B cell (primary cell): ENCODE measurements at regions not wholly inside any gene's neighbourhood (a gene's known extent, or its start where the extent isn't known, plus 50 kb on each side); places are given as distances from the start of the nearest gene placed in this dataset.

Experiments used
- ATAC-seq: fragments of 200-7000 bp; cut with Tn5 transposase; one replicate; pipeline ENCODE4 v1.10.0; 2021; ENCODE audit warnings: low read depth, mild to moderate bottlenecking, moderate number of reproducible peaks, moderate library complexity
- CTCF ChIA-PET: fragments of 350-600 bp; sonication (Branson Sonifier 250); formaldehyde crosslinking; loops from one replicate; lab custom pipeline; 2021; ENCODE audit warnings: antibody characterized with exemption, inconsistent platforms; lab: Charles Lee
- POLR2A ChIA-PET: fragments of 350-600 bp; sonication (Branson Sonifier 250); formaldehyde crosslinking; loops from one replicate; lab custom pipeline; 2021; ENCODE audit warnings: antibody characterized with exemption; lab: Charles Lee
- DNase-seq: peaks from one replicate; pipeline ENCODE4 v3.0.0; 2013
- H2AFZ ChIP-seq: 2 replicates; pipeline ENCODE4 v1.6.1; 2012; ENCODE audit warnings: mild to moderate bottlenecking, low read depth, low read length; ENCODE audit not compliant: insufficient read depth, poor library complexity, severe bottlenecking
- H3K27ac ChIP-seq, 2 donors: 1 replicate in 1 of 2; 2 replicates in 1 of 2; pipeline ENCODE4 v1.5.1; 2012 to 2013; ENCODE audit warnings: low read length in 2 of 2, mild to moderate bottlenecking in 2 of 2, moderate library complexity in 1 of 2
- H3K27me3 ChIP-seq, 4 experiments: fragments of 200-600 bp in 1 of 4; sonication (generic) in 1 of 4; replicated peaks in 1 of 4; 1 replicate in 2 of 4; 2 replicates in 2 of 4; pipeline versions ENCODE4 v1.6.1 to v1.7.0; 2013 to 2016; ENCODE audit warnings: low read length in 3 of 4, mild to moderate bottlenecking in 2 of 4, mixed read lengths in 1 of 4, moderate library complexity in 1 of 4; ENCODE audit not compliant: insufficient read depth in 4 of 4, control insufficient read depth in 3 of 4; ENCODE audit errors: control extremely low read depth in 1 of 4
- H3K36me3 ChIP-seq, 2 experiments: replicated peaks in 1 of 2; 1 replicate in 1 of 2; 2 replicates in 1 of 2; pipeline versions ENCODE4 v1.6.1 to v1.7.1; 2013; ENCODE audit warnings: low read length in 1 of 2; ENCODE audit not compliant: insufficient read depth in 2 of 2, control insufficient read depth in 1 of 2; ENCODE audit errors: control extremely low read depth in 1 of 2, extremely low read depth in 1 of 2
- H3K4me1 ChIP-seq, 2 donors: fragments of 200-600 bp in 1 of 2; sonication (generic) in 1 of 2; 1 replicate in 1 of 2; 2 replicates in 1 of 2; pipeline versions ENCODE4 v1.5.1 to v1.6.1; 2013 to 2017; ENCODE audit warnings: low read length in 2 of 2; ENCODE audit not compliant: control insufficient read depth in 2 of 2, insufficient read depth in 2 of 2
- H3K4me2 ChIP-seq: replicated peaks from 2 replicates; pipeline ENCODE3; 2012; ENCODE audit warnings: mild to moderate bottlenecking, low read depth, low read length; ENCODE audit not compliant: poor library complexity, severe bottlenecking
- H3K4me3 ChIP-seq, 5 experiments: fragments of 200-600 bp in 1 of 5; sonication (generic) in 1 of 5; 1 replicate in 3 of 5; 2 replicates in 2 of 5; pipeline versions ENCODE4 v1.5.1 to v1.7.0; 2011 to 2016; ENCODE audit warnings: low read length in 4 of 5, mild to moderate bottlenecking in 4 of 5, low read depth in 2 of 5, control low read depth in 1 of 5, moderate library complexity in 1 of 5; ENCODE audit not compliant: insufficient read depth in 1 of 5; ENCODE audit errors: control extremely low read depth in 1 of 5, extremely low read depth in 1 of 5
- H3K79me2 ChIP-seq: fragments of 200-600 bp; sonication (generic); one replicate; pipeline ENCODE4 v1.6.0; 2016; ENCODE audit warnings: low read length; ENCODE audit not compliant: control insufficient read depth, insufficient read depth
- H3K9ac ChIP-seq: fragments of 200-600 bp; sonication (generic); 2 replicates; pipeline ENCODE4 v1.6.1; 2017; ENCODE audit warnings: mild to moderate bottlenecking, low read length, moderate library complexity
- H3K9me3 ChIP-seq, 3 donors: one replicate each; pipeline versions ENCODE4 v1.6.1 to v1.7.1; 2013; ENCODE audit warnings: low read length in 2 of 3; ENCODE audit not compliant: control insufficient read depth in 2 of 3, insufficient read depth in 1 of 3; ENCODE audit errors: control extremely low read depth in 1 of 3
- H4K20me1 ChIP-seq: 2 replicates; pipeline ENCODE4 v1.6.0; 2012; ENCODE audit warnings: mild to moderate bottlenecking, low read length; ENCODE audit not compliant: insufficient read depth, control insufficient read depth, poor library complexity, severe bottlenecking
- H3K27ac Mint-ChIP-seq: one replicate; pipeline ENCODE4 v1.8.0; 2021; ENCODE audit warnings: mixed read lengths
- H3K27me3 Mint-ChIP-seq: one replicate; pipeline ENCODE4 v1.8.0; 2021; ENCODE audit warnings: mixed read lengths
- H3K4me1 Mint-ChIP-seq: one replicate; pipeline ENCODE4 v1.8.0; 2021; ENCODE audit warnings: mixed read lengths
- H3K4me3 Mint-ChIP-seq: one replicate; pipeline ENCODE4 v1.8.0; 2021; ENCODE audit warnings: mixed read lengths
- H3K9me3 Mint-ChIP-seq: one replicate; pipeline ENCODE4 v1.8.0; 2022; ENCODE audit warnings: mixed read lengths; ENCODE audit not compliant: insufficient read depth
- EZH2 ChIP-seq: IDR thresholded peaks from 2 replicates; pipeline ENCODE4 v1.6.1; 2012; ENCODE audit warnings: borderline replicate concordance, low read depth, mild to moderate bottlenecking, moderate library complexity, low read length; ENCODE audit not compliant: insufficient read depth, poor library complexity, severe bottlenecking
- WGBS: methylation state at CpG from one replicate; pipeline ENCODE4 v1.1.5; 2013; ENCODE audit warnings: missing lambda C conversion rate; ENCODE audit not compliant: insufficient coverage; 5-methylcytosine and 5-hydroxymethylcytosine counted together
- intact Hi-C: fragments of 100-400 bp; cut with micrococcal nuclease; formaldehyde crosslinking; loops from one replicate; pipeline ENCODE4 v1.10.0; 2022
- TF ChIP-seq, protein P1 (sequence below): fragments of 200-600 bp; IDR thresholded peaks from one replicate; pipeline ENCODE4 v1.8.0; 2022; ENCODE audit warnings: antibody characterized with exemption, mild to moderate bottlenecking

DNA sequence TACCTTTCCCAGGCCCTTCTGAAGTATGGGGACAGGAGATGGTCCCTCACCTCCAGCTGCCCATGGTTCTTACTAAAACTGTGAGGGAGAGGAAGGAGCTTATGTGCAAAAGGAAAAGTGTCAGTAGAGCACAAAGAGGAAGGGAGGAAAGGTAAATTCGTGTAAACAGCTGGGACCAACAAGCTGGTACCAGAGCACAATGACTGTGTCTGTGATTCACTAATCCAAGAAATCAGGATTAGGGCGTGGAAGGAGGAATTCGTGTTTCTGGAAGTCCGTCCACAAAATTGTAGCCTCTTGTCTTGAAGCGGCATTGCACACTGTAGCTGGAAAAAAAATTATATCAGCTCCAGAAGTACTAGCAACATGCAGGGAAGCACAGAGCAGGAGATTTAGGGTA, 129.0 kb upstream of the RREB1 start:
- TF ChIP-seq, protein P1, sequence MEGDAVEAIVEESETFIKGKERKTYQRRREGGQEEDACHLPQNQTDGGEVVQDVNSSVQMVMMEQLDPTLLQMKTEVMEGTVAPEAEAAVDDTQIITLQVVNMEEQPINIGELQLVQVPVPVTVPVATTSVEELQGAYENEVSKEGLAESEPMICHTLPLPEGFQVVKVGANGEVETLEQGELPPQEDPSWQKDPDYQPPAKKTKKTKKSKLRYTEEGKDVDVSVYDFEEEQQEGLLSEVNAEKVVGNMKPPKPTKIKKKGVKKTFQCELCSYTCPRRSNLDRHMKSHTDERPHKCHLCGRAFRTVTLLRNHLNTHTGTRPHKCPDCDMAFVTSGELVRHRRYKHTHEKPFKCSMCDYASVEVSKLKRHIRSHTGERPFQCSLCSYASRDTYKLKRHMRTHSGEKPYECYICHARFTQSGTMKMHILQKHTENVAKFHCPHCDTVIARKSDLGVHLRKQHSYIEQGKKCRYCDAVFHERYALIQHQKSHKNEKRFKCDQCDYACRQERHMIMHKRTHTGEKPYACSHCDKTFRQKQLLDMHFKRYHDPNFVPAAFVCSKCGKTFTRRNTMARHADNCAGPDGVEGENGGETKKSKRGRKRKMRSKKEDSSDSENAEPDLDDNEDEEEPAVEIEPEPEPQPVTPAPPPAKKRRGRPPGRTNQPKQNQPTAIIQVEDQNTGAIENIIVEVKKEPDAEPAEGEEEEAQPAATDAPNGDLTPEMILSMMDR, result no peak
- TF ChIP-seq EZH2, result no peak
- no peak for ATAC-seq
- POLR2A ChIA-PET, result no interaction called here
- Histone ChIP-seq H4K20me1 (no peaks in the 10 kb centered on the region), H3K9me3 (no peaks in the 10 kb centered on the region), H3K27me3 (no peaks in the 10 kb centered on the region), H3K27ac (no peak overlapping the region), H3K4me3 (no peak overlapping the region), H3K79me2 (no peaks in the 10 kb centered on the region), H3K9ac (no peak overlapping the region), H3K4me1 (no peaks in the 10 kb centered on the region), H3K4me2 (no peak overlapping the region), H3K36me3 (no peaks in the 10 kb centered on the region), H2AFZ (no peak overlapping the region)
- H3K4me1 Mint-ChIP-seq, result no peaks in the 10 kb centered on the region
- CTCF ChIA-PET, result interaction anchor here (0.6 kb wide), 1 partner anchor 21 kb away, joined by 3 read pairs; no protein-coding TSS in a partner anchor
- no peak overlapping the region for H3K27ac Mint-ChIP-seq
- no peak overlapping the region for H3K4me3 Mint-ChIP-seq
- 62% methylated on average over 5 of the region's 5 CpGs for whole genome bisulfite sequencing
- no peak for DNase-seq
- H3K9me3 Mint-ChIP-seq, result no peaks in the 10 kb centered on the region
- intact Hi-C loops, result no loop called here
- no peaks in the 10 kb centered on the region for H3K27me3 Mint-ChIP-seq

DNA sequence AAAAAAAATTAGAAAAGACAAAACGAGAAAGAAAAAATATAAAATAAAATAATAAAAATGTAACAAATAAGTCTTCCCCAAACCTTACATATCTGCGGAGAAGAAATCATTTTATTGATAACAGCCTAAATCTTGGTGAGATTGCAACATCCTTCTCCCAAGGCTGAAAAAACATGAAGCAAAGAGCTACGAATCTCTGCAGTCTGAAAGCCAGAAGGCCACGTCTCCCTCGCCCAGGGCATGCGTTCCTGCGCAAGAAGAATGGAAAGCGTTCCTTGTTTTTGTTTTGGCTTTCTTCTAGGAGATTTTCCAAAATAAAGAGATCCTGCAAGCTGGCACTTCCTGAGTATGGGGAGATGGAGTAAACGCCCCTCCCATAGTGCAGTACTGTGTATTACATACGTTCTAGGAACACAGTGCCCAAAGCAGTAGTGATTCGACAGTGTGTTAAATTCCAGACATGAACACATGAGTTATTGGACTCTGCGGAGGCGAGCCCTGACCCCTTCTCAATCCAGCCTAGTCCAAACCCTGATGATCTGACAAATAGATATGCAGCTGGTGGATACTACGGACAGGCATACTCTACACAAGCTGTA, 126.7 kb upstream of the RREB1 start:
- intact Hi-C loops, result no loop called here
- POLR2A ChIA-PET, result no interaction called here
- CTCF ChIA-PET, result no interaction called here

More for the DNA sequence above, 126.7 kb upstream of the RREB1 start:
- DNase-seq (no peak), ATAC-seq (no peak)
- 93% methylated on average over 7 of the region's 14 CpGs for WGBS
- H3K4me1 ChIP-seq, result no peaks in the 10 kb centered on the region
- no peak overlapping the region for H3K27ac Mint-ChIP-seq
- H3K4me2 ChIP-seq, result no peak overlapping the region
- TF ChIP-seq EZH2, result no peak
- TF ChIP-seq, protein P1, result no peak
- H3K9ac ChIP-seq, result no peak overlapping the region
- H3K9me3 Mint-ChIP-seq, result no peaks in the 10 kb centered on the region
- H3K36me3 ChIP-seq, result no peaks in the 10 kb centered on the region
- no peak overlapping the region for H3K4me3 ChIP-seq
- H3K4me1 Mint-ChIP-seq, result no peaks in the 10 kb centered on the region
- no peaks in the 10 kb centered on the region for H3K9me3 ChIP-seq
- H2AFZ ChIP-seq, result no peak overlapping the region
- H3K27me3 Mint-ChIP-seq, result no peaks in the 10 kb centered on the region
- H3K27ac ChIP-seq, result no peak overlapping the region
- H3K4me3 Mint-ChIP-seq, result no peak overlapping the region
- no peaks in the 10 kb centered on the region for H3K79me2 ChIP-seq
- no peaks in the 10 kb centered on the region for H4K20me1 ChIP-seq
- no peaks in the 10 kb centered on the region for H3K27me3 ChIP-seq
